DND-41 (cell line): ENCODE measurements at regions not wholly inside any gene's neighbourhood (a gene's known extent, or its start where the extent isn't known, plus 50 kb on each side); places are given as distances from the start of the nearest gene placed in this dataset.

ENCODE experiments used
- ATAC-seq: fragments of 200-7000 bp; cut with Tn5 transposase; 3 replicates; pipeline ENCODE4 v1.9.1; 2021; ENCODE audit warnings: low read depth; ENCODE audit not compliant: insufficient read depth
- DNase-seq: peaks from one replicate; pipeline ENCODE4 v3.0.0-alpha.2; 2020
- H2AFZ ChIP-seq: 2 replicates; pipeline ENCODE4 v1.6.0; 2012; ENCODE audit warnings: low read depth, low read length
- H3K27ac ChIP-seq: 2 replicates; pipeline ENCODE4 v1.5.1; 2012; ENCODE audit warnings: low read length, inconsistent platforms
- H3K27me3 ChIP-seq: fragments of 200-600 bp; sonication (generic); 2 replicates; pipeline ENCODE4 v1.6.0; 2012; ENCODE audit warnings: low read length, mild to moderate bottlenecking, inconsistent platforms; ENCODE audit not compliant: insufficient read depth, poor library complexity
- H3K36me3 ChIP-seq: 2 replicates; pipeline ENCODE4 v1.5.1; 2012; ENCODE audit warnings: low read length, inconsistent platforms; ENCODE audit not compliant: insufficient read depth
- H3K4me1 ChIP-seq: 2 replicates; pipeline ENCODE4 v1.5.1; 2012; ENCODE audit warnings: mild to moderate bottlenecking, low read length; ENCODE audit not compliant: insufficient read depth
- H3K4me2 ChIP-seq: 2 replicates; pipeline ENCODE4 v1.6.0; 2012; ENCODE audit warnings: mild to moderate bottlenecking, moderate library complexity, low read length, inconsistent platforms; ENCODE audit not compliant: insufficient read depth
- H3K4me3 ChIP-seq, 2 experiments: fragments of 200-600 bp in 1 of 2; shearing (Covaris generic) in 1 of 2; 2 replicates each; pipeline ENCODE4 v1.5.1; 2012 to 2016; ENCODE audit warnings: inconsistent platforms in 2 of 2, low read length in 2 of 2, mild to moderate bottlenecking in 2 of 2, low read depth in 1 of 2, moderate library complexity in 1 of 2
- H3K79me2 ChIP-seq: 2 replicates; pipeline ENCODE4 v1.6.0; 2012; ENCODE audit warnings: low read length, inconsistent platforms; ENCODE audit not compliant: insufficient read depth
- H3K9ac ChIP-seq: 2 replicates; pipeline ENCODE4 v1.6.0; 2012; ENCODE audit warnings: low read depth, mild to moderate bottlenecking, inconsistent platforms, low read length, moderate library complexity
- H3K9me3 ChIP-seq: 2 replicates; pipeline ENCODE4 v1.5.1; 2012; ENCODE audit warnings: low read length, moderate library complexity, mild to moderate bottlenecking, inconsistent platforms; ENCODE audit not compliant: insufficient read depth, severe bottlenecking
- H4K20me1 ChIP-seq: 2 replicates; pipeline ENCODE4 v1.6.0; 2012; ENCODE audit warnings: low read length; ENCODE audit not compliant: insufficient read depth
- CTCF ChIP-seq: IDR thresholded peaks from 2 replicates; pipeline ENCODE4 v1.5.1; 2012; ENCODE audit warnings: borderline replicate concordance, low read length, moderate library complexity, mild to moderate bottlenecking; ENCODE audit not compliant: poor library complexity, severe bottlenecking; ENCODE audit errors: extremely low read depth
- EZH2 ChIP-seq: IDR thresholded peaks from 3 replicates; pipeline ENCODE4 v1.6.1; 2012; ENCODE audit warnings: borderline replicate concordance, low read depth, mild to moderate bottlenecking, moderate library complexity, low read length, inconsistent platforms; ENCODE audit not compliant: severe bottlenecking

GRCh38 chr1:217136895-217137205 lies 413.6 kb upstream of the ESRRG start:
- H4K20me1 ChIP-seq, result no peaks in the 10 kb centered on the region
- no peak overlapping the region for H3K4me3 ChIP-seq
- no peak overlapping the region for H3K27ac ChIP-seq
- H2AFZ ChIP-seq, result no peak overlapping the region
- TF ChIP-seq EZH2 (no peak), CTCF (no peak)
- H3K9me3 ChIP-seq, result peaks cover 11% of the 10 kb centered on the region
- no peak overlapping the region for H3K4me2 ChIP-seq
- no peaks in the 10 kb centered on the region for H3K36me3 ChIP-seq
- ATAC-seq (no peak), DNase-seq (no peak)
- H3K9ac ChIP-seq, result no peak overlapping the region
- no peaks in the 10 kb centered on the region for H3K79me2 ChIP-seq
- no peaks in the 10 kb centered on the region for H3K27me3 ChIP-seq
- no peaks in the 10 kb centered on the region for H3K4me1 ChIP-seq

GRCh38 chr1:217135987-217136894 lies 413.0 kb upstream of the ESRRG start:
- ATAC-seq (no peak), DNase-seq (no peak)
- Histone ChIP-seq H3K79me2 (no peaks in the 10 kb centered on the region), H3K9ac (no peak overlapping the region), H3K4me2 (no peak overlapping the region), H3K27ac (no peak overlapping the region), H3K9me3 (peaks cover 11% of the 10 kb centered on the region), H3K4me1 (no peaks in the 10 kb centered on the region), H3K4me3 (no peak overlapping the region), H3K36me3 (no peaks in the 10 kb centered on the region), H3K27me3 (no peaks in the 10 kb centered on the region), H4K20me1 (no peaks in the 10 kb centered on the region), H2AFZ (no peak overlapping the region)
- no peak for TF ChIP-seq CTCF
- no peak for TF ChIP-seq EZH2

- ATAC-seq (no peak), DNase-seq (no peak)
- H3K27me3 ChIP-seq, result no peaks in the 10 kb centered on the region
- H3K9ac ChIP-seq, result no peak overlapping the region
- H3K36me3 ChIP-seq, result no peaks in the 10 kb centered on the region
- no peaks in the 10 kb centered on the region for H3K4me1 ChIP-seq
- H4K20me1 ChIP-seq, result no peaks in the 10 kb centered on the region
- no peaks in the 10 kb centered on the region for H3K79me2 ChIP-seq
- no peak overlapping the region for H3K4me2 ChIP-seq
- no peak overlapping the region for H3K4me3 ChIP-seq
- TF ChIP-seq CTCF (no peak), EZH2 (no peak)
- peaks cover 11% of the 10 kb centered on the region for H3K9me3 ChIP-seq
- no peak overlapping the region for H2AFZ ChIP-seq
- H3K27ac ChIP-seq, result no peak overlapping the region
Measured at GRCh38 chr1:217135569-217135915, 412.3 kb upstream of the ESRRG start.
